ENCODE measurements at regions not wholly inside any gene's neighbourhood (a gene's known extent, or its start where the extent isn't known, plus 50 kb on each side); places are given as distances from the start of the nearest gene placed in this dataset.

- no peak for DNase-seq (ENCODE audit: low spot score)
These were observed 75.8 kb upstream of the SESN3 start for GRCh38 chr11:95306801-95307200.

GRCh38 chr11:95306123-95306522 is 75.1 kb upstream of the SESN3 start:
- no peak for DNase-seq (ENCODE audit: low spot score)

DNA sequence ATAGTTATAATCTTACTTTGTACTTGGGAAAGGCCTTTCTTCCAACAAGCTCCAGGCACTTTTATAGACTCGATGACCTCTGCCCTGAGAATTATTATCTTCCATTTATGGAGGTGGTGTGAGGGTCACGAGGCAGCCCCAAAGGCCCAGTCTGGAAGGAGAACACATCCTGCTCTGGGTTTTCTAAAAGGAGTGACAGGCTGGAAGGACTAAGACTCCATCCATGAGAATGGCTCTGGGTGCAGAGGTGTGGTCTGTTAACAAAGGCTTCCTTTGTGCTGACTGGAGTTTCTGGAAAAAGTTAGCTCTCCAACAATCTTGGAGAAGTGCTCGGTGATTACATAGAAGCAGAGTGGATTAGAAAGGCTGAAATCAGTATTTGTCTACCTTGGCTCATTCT is 74.7 kb upstream of the SESN3 start:
- DNase-seq (ENCODE audit: low spot score): no peak

DNA sequence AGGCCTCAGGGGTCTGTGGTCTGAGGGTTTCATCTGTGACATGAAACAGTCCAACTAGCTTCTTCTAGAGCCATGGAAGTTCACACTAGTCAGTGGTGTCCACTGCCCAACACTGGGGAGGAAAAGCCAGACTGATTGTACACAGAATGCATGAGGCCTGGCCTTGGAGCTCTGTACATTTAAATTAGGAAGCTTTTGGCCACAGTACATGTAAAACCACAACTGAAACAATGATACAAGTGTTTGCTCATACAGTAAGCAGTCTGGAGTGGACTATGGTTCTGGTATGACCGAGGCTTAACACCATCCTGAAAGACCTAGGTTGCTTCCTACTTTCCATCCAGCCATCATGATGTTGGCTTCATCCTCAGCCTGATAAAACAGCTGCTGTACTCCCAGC is 73.8 kb upstream of the SESN3 start:
- DNase-seq (ENCODE audit: low spot score): no peak

GRCh38 chr11:95302211-95302610 is 71.2 kb upstream of the SESN3 start:
- DNase-seq (ENCODE audit: low spot score): no peak

GRCh38 chr11:95301474-95301873 is 70.5 kb upstream of the SESN3 start:
- DNase-seq (ENCODE audit: low spot score): no peak

- DNase-seq (ENCODE audit: low spot score): peak; percentile 20
These were observed 68.2 kb upstream of the SESN3 start for GRCh38 chr11:95299078-95299679.

DNA sequence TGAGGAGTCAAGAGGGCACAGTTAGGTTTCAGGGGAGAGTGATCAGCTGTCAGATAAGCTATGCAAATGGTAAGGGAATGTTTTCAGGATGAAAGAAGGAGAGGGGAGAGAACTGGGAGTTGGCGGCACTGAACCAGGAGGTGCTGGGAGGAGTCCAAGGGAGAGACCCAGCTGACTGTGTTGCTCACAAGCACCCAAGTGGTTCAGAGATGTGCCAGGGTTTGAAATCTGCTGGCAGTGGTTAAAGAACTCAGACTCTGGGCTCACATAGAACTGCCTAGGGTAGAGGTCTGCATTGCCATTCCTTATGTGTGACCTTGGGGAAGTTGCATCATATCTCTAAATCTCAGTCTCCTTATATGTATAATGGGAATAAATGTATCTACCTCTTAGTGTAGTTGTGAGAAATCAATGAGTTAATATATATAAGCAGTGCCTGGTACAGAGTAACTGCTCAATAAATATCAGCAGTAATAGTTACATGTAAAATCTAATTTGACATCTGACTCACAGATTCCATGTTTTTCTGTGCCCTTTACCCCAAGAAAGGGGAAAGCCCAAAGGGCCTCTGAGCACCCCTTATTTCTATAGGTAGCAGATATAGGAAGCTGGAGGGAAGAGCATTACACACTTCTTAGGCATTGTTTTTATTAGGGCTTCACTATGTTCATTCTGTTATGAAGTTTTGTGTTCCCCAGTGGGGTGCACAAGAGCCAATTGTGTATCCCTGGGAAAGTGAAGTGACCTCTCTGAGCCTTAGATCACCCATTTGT is 66.9 kb upstream of the SESN3 start:
- no peak for DNase-seq (ENCODE audit: low spot score)

- no peak for DNase-seq (ENCODE audit: low spot score)
These were observed 65.6 kb upstream of the SESN3 start for GRCh38 chr11:95296621-95297025.

- no peak for DNase-seq (ENCODE audit: low spot score)
These were observed 65.2 kb upstream of the SESN3 start for GRCh38 chr11:95296165-95296564.

- no peak for DNase-seq (ENCODE audit: low spot score)
These were observed 64.6 kb upstream of the SESN3 start for GRCh38 chr11:95295382-95296149.

- no peak for DNase-seq (ENCODE audit: low spot score)
These were observed 63.7 kb upstream of the SESN3 start for GRCh38 chr11:95294701-95295100.

GRCh38 chr11:95293116-95293515 is 62.1 kb upstream of the SESN3 start:
- peak; percentile 24 for DNase-seq (ENCODE audit: low spot score)

DNA sequence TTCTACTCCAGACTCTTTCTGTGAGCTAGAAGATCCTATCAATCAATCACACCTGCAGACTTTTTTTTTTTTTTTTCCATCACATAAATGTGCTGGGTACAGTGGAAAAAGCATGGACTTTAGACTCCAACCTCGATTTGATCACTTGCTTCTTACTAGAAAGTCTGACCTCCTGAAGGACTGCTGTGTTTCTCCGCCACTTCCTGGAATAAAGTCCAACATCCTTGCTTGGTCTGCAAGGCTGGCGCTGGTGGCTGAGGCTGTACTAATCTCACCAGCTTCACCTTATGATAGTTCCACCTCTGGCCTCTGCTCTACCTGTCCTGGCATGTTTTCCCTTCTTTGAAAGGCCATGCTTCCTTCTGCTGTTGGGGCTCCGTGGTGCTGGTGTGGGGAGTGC is 60.9 kb upstream of the SESN3 start:
- DNase-seq (ENCODE audit: low spot score): no peak

DNA sequence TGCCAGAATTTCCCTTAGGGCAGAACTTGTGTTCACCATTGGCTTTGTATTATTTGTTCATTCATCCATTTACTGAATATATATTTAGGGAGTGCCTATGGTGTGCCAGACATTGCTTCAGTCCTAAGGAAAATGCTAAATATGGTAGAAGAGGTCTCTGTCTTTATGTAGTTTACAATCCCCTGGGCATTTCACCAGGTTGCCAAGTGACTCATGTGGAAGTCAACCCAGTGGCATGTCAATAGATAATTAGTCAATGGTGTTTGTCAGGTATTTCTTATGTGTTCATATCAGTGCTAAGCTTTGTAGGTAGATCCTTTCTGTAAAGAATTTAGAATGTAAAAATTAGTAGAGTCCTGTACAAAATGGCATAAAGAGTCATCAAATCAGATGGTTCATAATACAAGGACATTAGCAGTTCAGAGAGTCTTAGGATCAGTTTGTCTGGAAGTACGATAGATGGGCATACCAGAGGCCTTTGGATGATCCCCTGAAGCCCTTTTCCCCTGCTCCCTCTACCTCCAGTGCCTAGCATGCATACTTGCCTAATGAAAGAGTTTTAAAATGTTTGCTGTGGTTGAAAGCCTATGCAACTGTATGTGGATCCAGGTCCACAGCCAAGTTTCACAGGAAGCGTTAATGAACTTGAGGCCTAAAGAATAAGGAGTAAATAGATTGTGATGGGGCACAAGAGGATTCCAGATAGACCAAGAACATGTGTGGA is 58.5 kb upstream of the SESN3 start:
- no peak for DNase-seq (ENCODE audit: low spot score)

DNA sequence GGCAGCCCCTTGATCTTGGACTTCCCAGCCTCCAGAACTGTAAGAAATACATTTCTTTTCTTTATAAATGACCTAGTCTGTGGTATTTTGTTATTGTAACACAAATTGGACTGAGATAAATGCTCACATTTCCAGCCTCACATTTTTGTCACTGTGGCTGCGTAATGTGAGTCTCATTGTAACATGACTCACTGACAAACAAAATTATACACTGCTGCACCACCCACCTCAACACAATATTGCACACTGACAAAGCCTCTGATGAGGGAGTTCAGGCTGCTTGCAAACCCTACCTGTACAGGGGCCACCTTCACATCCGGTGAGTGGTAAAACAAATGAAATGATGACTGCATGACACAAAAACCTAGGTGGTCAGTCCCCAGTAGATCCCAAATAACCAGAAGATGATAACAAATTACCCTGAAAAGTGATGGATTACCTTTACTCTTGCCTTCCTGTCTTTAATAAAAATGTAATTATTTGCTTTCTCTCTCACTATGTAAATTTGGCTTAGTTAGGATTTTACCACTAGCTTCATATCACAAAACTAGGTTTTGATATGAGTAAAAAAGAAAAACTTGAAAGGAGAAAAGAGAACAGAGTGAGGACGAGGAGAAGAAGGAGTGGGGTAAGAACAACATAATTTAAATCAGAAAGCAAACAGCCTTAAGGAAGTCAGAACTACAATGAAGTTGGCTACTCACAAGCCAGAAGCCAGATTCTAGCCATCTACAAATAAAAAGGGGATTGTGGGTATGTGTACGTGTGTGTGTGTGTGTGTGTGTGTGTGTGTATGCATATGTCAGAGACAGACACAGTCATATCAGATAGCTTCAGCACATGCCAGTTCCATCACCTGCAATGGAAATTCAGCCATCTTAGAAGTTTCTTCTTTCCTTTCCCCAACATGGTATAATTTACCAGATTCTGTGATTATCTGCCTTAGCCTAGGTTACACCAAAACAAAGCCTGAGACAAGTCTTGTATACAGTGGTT is 53.4 kb upstream of the SESN3 start:
- no peak for DNase-seq (ENCODE audit: low spot score)

- no peak for DNase-seq (ENCODE audit: low spot score)
These were observed 52.6 kb upstream of the SESN3 start for GRCh38 chr11:95283650-95284049.

DNA sequence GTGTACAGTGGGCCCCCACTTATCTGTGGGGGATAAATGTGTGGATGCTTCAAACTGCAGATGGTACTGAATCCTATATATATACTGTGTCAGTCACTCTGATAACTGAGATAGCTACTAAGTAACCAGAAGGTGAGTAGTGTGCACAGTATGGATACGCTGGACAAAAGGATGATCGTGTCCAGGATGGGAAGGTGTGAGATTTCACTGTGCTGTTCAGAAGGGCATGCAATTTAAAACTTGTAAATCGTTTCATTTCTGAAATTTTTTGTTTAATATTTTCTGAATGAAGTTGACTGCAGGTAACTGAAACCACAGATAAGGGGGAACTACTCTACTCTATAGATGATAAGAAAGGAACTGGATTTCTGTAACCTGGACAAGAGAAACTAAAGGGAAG is 52.1 kb upstream of the SESN3 start:
- no peak for DNase-seq (ENCODE audit: low spot score)

- peak; percentile 22 for DNase-seq (ENCODE audit: low spot score)
These were observed 51.3 kb upstream of the SESN3 start for GRCh38 chr11:95282291-95282751.
